HG03097 (cell line): ENCODE measurements at regions not wholly inside any gene's neighbourhood (a gene's known extent, or its start where the extent isn't known, plus 50 kb on each side); places are given as distances from the start of the nearest gene placed in this dataset.
"Not testable (repeated sequence)": the region's sequence is repeated elsewhere in the genome, so short reads cannot be mapped to it uniquely, and the experiment has no call there.

ENCODE experiments used
- ATAC-seq: cut with Tn5 transposase; IDR thresholded peaks from one replicate; pipeline ENCODE4 v1.9.1; 2021; ENCODE audit not compliant: unreplicated experiment, low FRiP score

GRCh38 chr1:157410457-157410856 is 141.9 kb downstream of the FCRL5 start:
- ATAC-seq = no peak

- no peak for ATAC-seq
Measured at GRCh38 chr1:157409927-157410326, 142.4 kb downstream of the FCRL5 start.

DNA sequence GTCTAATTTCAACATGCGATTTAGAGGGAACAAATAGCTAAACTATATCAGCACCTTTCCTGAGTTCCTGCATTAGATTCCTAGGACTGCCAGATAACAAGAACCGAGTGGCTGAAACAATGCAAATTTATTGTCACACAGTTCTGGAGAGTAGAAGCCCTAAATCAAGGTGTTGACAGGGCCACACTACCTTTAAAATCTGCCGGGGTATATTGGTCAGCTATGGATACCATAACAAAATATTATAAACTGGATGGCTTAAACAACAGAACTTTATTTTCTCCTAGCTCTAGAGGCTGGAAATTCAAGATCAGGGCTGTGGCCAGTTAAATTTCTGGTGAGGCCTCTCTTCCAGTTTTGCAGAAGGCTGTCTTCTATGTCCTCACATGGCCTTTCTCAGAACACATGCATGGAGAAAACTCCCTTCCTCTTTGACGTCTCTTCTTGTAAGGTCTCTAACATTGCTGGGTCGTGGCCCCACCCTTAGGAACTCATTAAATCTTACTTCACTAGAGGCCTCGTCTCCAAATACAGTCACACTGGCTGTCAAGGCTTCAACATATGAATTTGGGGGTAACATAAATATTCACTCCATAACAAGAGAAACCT is 144.3 kb downstream of the FCRL5 start:
- no peak for ATAC-seq

DNA sequence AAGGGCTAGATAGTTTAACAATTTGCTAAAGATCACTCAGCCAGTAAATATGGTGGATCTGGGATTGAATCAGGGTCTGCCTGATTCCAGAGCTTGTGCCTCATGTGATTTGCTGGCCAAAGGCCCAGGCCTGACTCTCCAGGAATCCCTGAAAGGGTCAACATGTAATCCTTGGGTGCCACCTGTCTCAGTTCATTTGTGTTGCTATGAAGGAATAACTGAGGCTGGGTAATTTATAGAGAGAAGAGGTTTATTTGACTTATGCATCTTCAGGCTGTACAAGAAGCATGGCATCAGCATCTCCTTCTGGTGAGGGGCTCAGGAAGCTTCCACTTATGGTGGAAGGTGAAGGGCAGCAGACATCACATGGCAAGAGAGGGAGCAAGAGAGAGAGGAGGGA is 144.9 kb downstream of the FCRL5 start:
- ATAC-seq = no peak

DNA sequence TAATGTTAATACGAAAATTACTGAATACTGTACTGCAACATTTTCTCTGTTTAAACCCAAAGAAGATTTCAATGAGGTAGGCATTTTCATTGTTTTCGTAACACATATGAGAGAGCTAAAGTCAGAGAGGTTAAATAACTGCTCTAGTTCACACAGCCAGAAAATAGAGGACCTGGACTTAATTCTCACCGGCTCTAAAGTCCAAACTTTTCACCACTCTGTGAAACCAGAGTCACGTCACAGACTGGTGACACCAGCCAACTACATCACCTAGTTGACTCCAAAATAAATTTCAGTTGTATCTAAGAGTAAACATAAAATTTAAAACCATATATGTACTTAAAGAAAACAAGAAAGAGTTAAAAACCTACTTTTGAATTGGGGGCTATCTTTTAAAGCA is 146.7 kb downstream of the FCRL5 start:
- ATAC-seq = no peak

- no peak for ATAC-seq
Measured at GRCh38 chr1:157404614-157405013, 147.7 kb downstream of the FCRL5 start.

DNA sequence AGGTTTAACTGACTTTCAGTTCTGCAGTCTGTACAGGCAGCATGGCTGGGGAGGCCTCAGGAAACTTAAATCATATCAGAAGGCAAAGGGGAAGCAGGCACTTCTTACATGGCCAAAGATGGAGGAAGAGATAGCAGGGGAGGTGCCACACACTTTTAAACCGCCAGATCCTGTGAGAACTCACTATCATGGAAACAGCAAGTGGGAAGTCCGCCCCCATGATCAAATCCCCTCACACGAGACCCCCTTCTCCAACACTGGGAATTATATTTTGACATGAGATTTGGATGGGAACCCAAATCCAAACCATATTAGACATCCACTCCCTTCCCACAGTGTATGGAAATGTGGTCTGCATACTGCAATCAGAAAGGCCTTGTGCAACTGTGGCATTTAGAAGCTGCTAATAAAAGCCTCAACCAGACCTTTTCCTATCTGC is 148.2 kb downstream of the FCRL5 start:
- no peak for ATAC-seq

DNA sequence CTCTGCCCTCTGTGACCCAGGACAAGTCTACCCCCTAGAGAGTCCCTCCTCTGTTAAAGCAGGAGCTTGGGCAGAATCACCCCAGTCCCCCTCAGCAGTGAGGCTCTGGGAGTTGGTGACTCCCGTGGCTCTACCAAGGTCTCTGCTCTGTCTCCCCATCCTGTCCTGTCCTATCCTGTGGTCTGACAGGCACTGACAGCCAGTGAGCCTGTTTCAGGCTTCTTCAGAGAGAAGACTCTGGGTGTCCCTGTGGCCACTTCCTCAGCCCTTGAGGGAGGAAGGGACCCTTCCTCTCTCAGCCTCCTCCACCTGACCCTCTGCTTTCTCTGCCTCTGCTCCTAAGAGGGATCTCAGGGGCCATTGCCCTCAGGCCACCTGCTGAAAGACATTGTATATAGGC is 148.7 kb downstream of the FCRL5 start:
- ATAC-seq = peak; percentile 31

DNA sequence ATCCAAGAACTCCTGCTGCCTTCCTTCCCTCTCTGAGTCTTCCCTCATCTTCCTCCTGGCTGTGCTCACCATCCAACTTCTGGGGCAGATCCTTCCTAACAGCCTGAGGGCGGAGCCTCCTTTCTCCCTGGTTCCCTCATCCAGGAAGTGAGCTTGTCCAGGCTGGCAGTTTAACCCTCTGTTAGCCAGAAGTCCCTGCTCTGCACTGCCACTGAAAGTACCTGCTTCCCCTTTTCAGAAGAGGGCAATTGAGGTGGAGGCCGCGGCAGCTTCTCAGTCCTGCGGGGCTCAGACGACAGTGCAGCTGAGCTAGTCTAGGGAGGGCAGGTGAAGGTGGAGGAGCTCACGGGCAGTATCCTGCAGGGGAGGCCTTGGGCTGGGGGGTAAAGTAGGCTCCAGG is 149.1 kb downstream of the FCRL5 start:
- peak; percentile 72 for ATAC-seq

DNA sequence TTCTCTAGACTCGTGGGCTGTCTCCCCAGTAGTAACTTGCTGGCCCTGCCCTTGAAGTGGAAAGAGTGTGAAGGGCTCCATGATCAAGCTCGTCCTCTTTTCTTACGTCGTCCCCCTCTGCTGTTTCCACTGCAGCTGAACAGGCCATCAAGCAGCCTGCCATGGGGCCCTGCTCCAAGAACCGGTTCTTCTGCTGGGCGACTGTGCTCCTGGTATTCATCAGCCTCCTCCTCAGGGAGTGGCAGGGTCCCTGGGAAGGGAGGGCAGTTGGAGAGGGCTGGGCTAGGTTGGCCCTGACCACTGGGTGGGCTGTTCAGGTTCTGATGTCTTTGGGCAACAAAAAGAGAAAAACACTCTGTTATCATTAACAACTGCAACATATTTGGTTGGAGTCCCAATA is 151.5 kb downstream of the FCRL5 start:
- no peak for ATAC-seq

DNA sequence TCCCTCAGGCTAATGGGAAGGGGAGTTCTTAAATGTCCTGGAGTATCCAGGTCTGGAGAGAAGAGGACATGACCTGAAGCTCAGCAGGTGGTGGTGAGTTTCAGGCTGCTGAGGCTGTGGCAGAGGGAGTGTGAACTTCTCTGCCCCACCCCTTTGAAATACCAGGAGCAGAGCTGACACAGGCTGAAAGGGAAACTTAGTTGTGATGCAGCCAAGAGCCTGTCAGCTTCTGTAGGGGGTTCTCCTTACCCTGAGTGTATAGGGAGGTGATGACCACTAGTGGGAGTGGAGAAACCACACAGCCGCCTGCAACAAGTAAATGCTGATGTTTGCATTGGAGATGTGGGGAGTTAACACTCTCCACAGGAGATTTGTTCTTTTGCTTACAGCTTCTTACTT is 152.3 kb downstream of the FCRL5 start:
- no peak for ATAC-seq

- no peak for ATAC-seq
Measured at GRCh38 chr1:157399343-157399983, 152.9 kb downstream of the FCRL5 start.

DNA sequence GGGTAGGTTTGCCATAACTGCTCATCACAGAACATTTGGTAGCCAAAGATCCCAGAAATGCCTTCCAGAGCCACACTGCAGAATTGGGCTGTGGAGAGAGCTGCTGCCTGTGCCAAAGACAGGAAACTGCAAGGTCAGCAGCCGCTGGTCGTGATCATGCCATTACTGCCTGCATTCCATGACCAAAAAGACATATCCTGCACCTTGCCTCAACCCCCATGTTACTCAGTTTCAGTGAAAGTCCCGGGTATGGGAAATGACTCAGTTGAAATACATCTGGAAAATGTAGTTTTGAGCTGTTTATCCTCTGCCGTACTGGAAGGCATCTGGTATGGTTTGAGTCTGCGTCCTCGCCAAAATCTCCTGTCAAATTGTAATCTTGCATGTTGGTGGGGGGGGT is 161.7 kb downstream of the FCRL5 start:
- ATAC-seq = no peak

DNA sequence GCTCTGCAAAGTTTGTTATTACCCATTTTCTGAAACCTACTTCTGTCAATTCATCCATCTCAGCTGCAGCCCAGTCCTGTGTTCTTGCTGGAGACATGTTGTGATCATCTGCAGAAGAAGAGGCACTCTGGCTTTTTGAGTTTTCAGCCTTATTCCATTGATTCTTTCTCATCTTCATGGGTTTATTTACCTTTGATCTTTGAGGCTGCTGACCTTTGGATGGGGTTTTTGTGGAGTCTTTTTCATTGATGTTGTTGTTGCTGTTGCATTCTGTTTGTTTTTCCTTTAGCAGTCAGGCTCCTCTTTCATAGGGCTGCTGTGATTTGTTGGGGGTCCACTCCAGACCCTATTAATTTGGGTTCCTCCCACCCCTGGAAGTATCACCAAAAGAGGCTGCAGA is 164.3 kb downstream of the FCRL5 start:
- ATAC-seq = no peak

DNA sequence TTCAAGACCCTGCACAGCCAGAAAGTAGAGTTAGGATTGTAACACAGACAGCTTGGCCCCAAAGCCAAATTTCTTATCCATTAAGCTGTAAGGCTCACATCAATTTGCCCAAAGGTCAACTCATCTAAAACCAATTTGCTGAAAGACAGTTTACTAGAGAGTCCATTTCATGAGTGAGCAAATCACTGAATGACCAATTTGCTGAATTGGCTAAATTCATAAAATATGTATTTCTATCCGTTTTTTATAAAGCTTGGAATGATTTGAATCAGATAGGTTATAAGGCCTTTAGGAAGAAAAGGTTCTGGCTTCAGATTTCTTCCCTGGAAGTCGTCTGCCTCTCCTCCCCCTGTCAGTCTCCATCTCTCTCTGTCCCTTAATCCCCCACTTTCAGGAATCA is 168.1 kb downstream of the FCRL5 start:
- ATAC-seq = no peak

GRCh38 chr1:157382351-157382750 is 170.0 kb downstream of the FCRL5 start:
- no peak for ATAC-seq

DNA sequence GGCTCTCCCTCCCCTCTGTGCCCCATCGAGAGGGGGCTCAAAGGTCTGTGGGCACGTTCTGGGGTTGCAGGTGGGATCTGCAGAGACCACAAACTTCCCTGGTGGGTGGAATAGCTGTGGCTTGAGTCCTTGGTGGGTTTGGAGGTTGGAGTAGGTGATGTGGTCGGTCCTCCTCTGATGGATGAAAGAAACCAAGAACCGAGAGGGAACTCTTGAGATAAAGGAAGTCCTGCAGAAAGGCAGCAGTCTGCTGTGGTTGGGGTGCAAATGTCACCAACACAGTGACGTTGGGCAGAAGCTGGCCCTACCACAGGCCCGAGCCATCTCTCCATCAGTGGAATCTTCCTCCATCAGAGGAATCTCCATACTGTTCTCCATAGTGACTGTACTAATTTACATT is 171.8 kb downstream of the FCRL5 start:
- ATAC-seq = no peak

DNA sequence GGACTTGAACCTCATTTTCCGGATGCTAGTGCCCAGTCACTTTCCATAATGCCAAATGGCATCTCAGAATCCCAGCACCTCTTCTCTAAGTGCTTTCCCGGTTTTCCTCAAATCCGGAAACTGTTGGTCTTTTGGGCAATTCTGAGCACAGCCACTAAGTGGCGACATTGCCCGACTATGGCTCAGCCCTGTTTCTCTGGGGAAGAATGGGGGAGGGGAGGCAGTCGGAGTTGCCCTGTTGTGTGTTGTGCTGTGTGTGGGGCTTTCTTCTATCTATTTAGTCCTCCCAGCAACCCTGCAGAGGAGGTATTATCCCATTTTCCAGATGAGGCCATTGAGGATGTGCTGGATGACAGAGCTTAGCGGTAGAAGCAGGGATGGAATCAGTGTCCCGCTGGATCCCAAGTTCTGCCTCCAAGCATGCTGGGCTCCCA is 175.0 kb downstream of the FCRL5 start:
- ATAC-seq = not testable (repeated sequence)

DNA sequence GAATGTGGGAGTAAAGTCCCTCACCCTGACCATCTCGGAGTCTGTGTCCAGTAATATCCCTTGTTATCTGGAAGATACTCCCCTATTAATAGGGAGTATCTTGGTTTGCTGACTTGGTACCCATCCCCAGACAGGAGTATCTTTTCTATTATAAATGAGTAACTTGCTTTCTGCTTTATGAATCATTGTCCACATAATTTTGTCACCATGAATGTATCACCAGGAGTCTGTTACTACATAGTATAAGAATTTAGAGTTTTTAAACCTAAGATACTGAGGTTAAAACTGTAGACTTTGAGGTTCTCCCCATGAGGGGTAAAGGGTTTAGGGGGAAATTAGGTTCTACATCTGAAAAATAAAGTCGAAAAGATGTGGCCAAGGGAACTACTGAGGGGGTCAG is 175.6 kb downstream of the FCRL5 start:
- ATAC-seq = no peak

- not testable (repeated sequence) for ATAC-seq
Measured at GRCh38 chr1:157372311-157372710, 180.0 kb downstream of the FCRL5 start.

DNA sequence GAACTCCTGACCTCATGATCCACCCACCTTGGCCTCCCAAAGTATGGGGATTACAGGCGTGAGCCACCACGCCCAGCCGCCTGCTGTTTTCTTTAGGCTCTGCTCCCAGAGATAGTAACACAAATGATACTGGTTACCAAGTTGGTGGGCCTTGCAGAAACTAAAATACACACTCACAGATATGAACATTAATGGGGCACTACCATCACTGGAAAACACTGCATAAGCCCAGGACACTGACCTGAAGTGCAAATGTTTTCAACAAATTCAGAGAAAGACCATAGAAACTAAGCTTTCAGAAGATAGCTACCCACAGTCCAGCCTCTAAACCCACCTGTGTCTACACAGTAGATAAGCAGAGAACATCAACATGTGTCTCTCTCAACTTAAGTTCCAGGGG is 180.5 kb downstream of the FCRL5 start:
- ATAC-seq = no peak

- ATAC-seq = no peak
Measured at GRCh38 chr1:157371221-157371620, 181.1 kb downstream of the FCRL5 start.

GRCh38 chr1:157370698-157371097 is 181.6 kb downstream of the FCRL5 start:
- ATAC-seq = no peak
